C4-2B (cell line): ENCODE measurements at regions not wholly inside any gene's neighbourhood (a gene's known extent, or its start where the extent isn't known, plus 50 kb on each side); places are given as distances from the start of the nearest gene placed in this dataset.

Experiments used
- CTCF ChIP-seq: fragments of 450-650 bp; conservative IDR thresholded peaks from 2 replicates; pipeline ENCODE4 v1.5.1; 2017; ENCODE audit warnings: mild to moderate bottlenecking
- ZFX ChIP-seq: fragments of 450-650 bp; IDR thresholded peaks from 2 replicates; pipeline ENCODE4 v1.6.1; 2017

- TF ChIP-seq CTCF (no peak), ZFX (no peak)
These were observed 309.7 kb upstream of the GADL1 start for GRCh38 chr3:31203960-31204795.
